Hepatocyte (in vitro differentiated cells): ENCODE measurements at regions not wholly inside any gene's neighbourhood (a gene's known extent, or its start where the extent isn't known, plus 50 kb on each side); places are given as distances from the start of the nearest gene placed in this dataset.

Experiments used
- DNase-seq: peaks from one replicate; pipeline ENCODE4 v3.0.0-alpha.2; 2016; ENCODE audit warnings: low spot score
- H2AFZ ChIP-seq: fragments of 200-600 bp; sonication (generic); 2 replicates; pipeline ENCODE4 v1.6.0; 2016; ENCODE audit warnings: antibody characterized with exemption, mild to moderate bottlenecking
- H3K27ac ChIP-seq: fragments of 200-600 bp; sonication (generic); 2 replicates; pipeline ENCODE4 v1.5.1; 2016; ENCODE audit warnings: mild to moderate bottlenecking
- H3K27me3 ChIP-seq: fragments of 200-600 bp; sonication (generic); 2 replicates; pipeline ENCODE4 v1.6.1; 2016
- H3K36me3 ChIP-seq: fragments of 200-600 bp; sonication (generic); replicated peaks from 2 replicates; pipeline ENCODE4 v1.5.1; 2016; ENCODE audit warnings: low read depth; ENCODE audit not compliant: insufficient read depth
- H3K4me1 ChIP-seq: fragments of 200-600 bp; sonication (generic); 2 replicates; pipeline ENCODE4 v1.5.1; 2016; ENCODE audit warnings: mild to moderate bottlenecking, moderate library complexity; ENCODE audit not compliant: insufficient read depth
- H3K4me2 ChIP-seq: fragments of 200-600 bp; sonication (generic); 2 replicates; pipeline ENCODE4 v1.6.0; 2016
- H3K4me3 ChIP-seq: fragments of 200-600 bp; sonication (generic); 2 replicates; pipeline ENCODE4 v1.5.1; 2016; ENCODE audit warnings: mild to moderate bottlenecking
- H3K79me2 ChIP-seq: fragments of 200-600 bp; sonication (generic); 2 replicates; pipeline ENCODE4 v1.6.0; 2017; ENCODE audit warnings: mild to moderate bottlenecking
- H3K9me2 ChIP-seq: fragments of 200-600 bp; sonication (generic); replicated peaks from 2 replicates; pipeline ENCODE4 v1.6.0; 2017; ENCODE audit warnings: mild to moderate bottlenecking; ENCODE audit not compliant: insufficient read depth
- H3K9me3 ChIP-seq: fragments of 200-600 bp; sonication (generic); 2 replicates; pipeline ENCODE4 v1.5.1; 2016; ENCODE audit warnings: low read depth, mild to moderate bottlenecking
- H4K20me1 ChIP-seq: fragments of 200-600 bp; sonication (generic); 2 replicates; pipeline ENCODE4 v1.6.0; 2016; ENCODE audit warnings: mild to moderate bottlenecking; ENCODE audit not compliant: insufficient read depth, poor library complexity, severe bottlenecking
- EZH2 ChIP-seq: fragments of 200-600 bp; sonication (generic); IDR thresholded peaks from 2 replicates; pipeline ENCODE4 v1.6.1; 2016; ENCODE audit warnings: antibody characterized with exemption, mild to moderate bottlenecking, borderline replicate concordance
- EZH2phosphoT487 ChIP-seq: fragments of 200-600 bp; sonication (generic); IDR thresholded peaks from one replicate; pipeline ENCODE4 v1.6.1; 2018; ENCODE audit warnings: antibody characterized with exemption, mild to moderate bottlenecking, low read depth, moderate library complexity; ENCODE audit not compliant: unreplicated experiment, severe bottlenecking
- WGBS: methylation state at CpG from one replicate; pipeline ENCODE4 v1.1.6; 2016; ENCODE audit warnings: low lambda C conversion rate; ENCODE audit errors: missing lambda C conversion rate; 5-methylcytosine and 5-hydroxymethylcytosine counted together
- TF ChIP-seq, protein P1 (sequence below): fragments of 200-600 bp; sonication (generic); IDR thresholded peaks from 2 replicates; pipeline ENCODE4 v1.5.1; 2016; ENCODE audit warnings: antibody characterized with exemption, mild to moderate bottlenecking; ENCODE audit not compliant: poor library complexity

DNA sequence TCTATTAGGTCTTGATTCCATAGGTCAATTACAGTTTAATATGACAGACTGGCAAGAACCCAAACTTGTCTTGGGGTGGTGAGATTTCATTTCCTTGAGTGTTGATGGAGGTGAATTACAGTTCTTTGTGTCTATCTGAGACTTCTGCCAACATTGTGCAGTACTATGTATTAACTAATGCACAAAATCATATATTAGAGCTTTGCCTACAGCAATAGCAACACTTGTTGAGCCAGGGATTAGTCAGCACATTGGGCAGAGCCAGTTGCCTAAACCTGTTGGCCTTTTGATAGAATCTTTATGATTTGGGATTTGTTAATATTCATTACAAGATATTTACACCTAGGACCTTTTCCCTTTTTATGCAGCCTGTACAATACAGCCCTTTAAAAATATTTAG, 135.3 kb upstream of the CENPW start:
- H3K4me3 ChIP-seq: no peak overlapping the region
- no peaks in the 10 kb centered on the region for H3K27me3 ChIP-seq
- H3K9me2 ChIP-seq: no peaks in the 10 kb centered on the region
- H3K79me2 ChIP-seq: no peaks in the 10 kb centered on the region
- H3K4me1 ChIP-seq: no peaks in the 10 kb centered on the region
- TF ChIP-seq EZH2phosphoT487: no peak
- TF ChIP-seq EZH2: no peak
- TF ChIP-seq, protein P1, sequence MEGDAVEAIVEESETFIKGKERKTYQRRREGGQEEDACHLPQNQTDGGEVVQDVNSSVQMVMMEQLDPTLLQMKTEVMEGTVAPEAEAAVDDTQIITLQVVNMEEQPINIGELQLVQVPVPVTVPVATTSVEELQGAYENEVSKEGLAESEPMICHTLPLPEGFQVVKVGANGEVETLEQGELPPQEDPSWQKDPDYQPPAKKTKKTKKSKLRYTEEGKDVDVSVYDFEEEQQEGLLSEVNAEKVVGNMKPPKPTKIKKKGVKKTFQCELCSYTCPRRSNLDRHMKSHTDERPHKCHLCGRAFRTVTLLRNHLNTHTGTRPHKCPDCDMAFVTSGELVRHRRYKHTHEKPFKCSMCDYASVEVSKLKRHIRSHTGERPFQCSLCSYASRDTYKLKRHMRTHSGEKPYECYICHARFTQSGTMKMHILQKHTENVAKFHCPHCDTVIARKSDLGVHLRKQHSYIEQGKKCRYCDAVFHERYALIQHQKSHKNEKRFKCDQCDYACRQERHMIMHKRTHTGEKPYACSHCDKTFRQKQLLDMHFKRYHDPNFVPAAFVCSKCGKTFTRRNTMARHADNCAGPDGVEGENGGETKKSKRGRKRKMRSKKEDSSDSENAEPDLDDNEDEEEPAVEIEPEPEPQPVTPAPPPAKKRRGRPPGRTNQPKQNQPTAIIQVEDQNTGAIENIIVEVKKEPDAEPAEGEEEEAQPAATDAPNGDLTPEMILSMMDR: no peak
- H3K4me2 ChIP-seq: no peak overlapping the region
- H4K20me1 ChIP-seq: no peaks in the 10 kb centered on the region
- no peak overlapping the region for H3K27ac ChIP-seq
- H2AFZ ChIP-seq: no peak overlapping the region
- no peaks in the 10 kb centered on the region for H3K36me3 ChIP-seq
- H3K9me3 ChIP-seq: no peaks in the 10 kb centered on the region
- DNase-seq: no peak

DNA sequence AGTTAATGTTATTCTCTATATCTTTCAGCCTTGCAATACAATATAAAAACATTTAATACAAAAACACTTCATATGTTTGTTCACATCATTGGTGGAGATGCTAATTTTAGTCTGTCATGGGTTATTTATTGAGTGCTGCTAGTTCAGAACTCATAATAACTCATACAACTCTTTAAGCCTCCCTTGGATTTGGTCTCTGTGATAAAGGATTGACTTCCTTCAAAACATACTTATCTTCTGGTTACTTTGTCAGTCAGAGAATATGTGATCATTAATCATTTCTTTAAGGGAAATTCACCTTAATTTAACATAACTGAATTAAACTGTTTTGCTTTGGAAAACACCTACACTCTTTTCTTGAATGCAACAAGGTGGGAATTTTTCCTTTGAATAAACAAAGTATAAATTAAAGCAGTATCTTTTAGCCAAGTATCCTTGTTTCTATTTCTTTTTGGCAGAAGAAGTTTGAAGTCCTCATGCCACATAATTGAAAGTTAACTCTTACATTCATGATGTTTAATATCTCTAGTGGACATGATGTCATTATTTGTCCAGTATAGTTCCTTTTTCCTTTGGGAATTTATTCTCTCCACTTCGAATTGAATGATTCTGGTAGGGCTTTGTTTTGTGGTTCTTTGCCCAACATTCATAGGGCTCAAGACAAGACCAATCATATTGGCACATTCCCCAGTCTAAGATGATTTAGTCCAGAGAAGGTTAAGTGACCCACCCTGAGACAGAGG, 133.2 kb upstream of the CENPW start:
- Histone ChIP-seq H2AFZ (no peak overlapping the region), H4K20me1 (no peaks in the 10 kb centered on the region), H3K9me3 (no peaks in the 10 kb centered on the region), H3K79me2 (no peaks in the 10 kb centered on the region), H3K27me3 (no peaks in the 10 kb centered on the region), H3K4me3 (no peak overlapping the region), H3K4me1 (no peaks in the 10 kb centered on the region), H3K4me2 (no peak overlapping the region), H3K36me3 (no peaks in the 10 kb centered on the region), H3K27ac (no peak overlapping the region), H3K9me2 (no peaks in the 10 kb centered on the region)
- no peak for TF ChIP-seq EZH2
- TF ChIP-seq EZH2phosphoT487: no peak
- TF ChIP-seq, protein P1: no peak
- DNase-seq: no peak
- 76% methylated on average over 1 of the region's 1 CpG for WGBS

DNA sequence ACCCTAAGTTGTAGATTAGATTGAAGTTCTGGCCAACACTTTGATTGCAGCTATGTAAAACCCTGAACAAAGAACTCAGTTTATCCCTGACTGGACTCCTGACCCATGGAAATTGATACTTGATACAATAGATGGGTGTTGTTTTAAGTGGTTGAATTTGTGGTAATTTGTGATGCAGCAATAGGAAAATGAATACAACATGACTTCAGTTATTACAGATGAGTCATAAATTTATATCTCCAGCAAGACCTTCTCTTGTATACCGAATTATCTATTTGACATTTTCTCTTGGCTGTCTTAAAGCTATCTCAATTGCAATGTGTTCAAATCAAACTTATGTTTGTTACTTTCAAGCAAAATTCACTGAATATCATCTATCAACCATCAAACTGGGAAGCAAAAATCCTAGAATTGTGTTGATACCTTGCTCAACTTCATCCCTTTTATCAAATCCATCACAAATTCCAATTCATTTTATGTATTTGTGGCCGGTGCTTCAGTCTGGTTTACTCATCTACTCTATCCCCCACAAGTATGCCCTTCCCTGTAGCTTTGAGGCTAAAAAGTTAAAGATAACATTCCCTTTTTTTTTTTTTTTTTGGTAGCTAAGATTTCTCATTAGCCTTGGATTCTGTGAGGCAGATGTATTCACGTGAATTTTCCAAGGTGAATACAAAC, 129.4 kb upstream of the CENPW start:
- H3K79me2 ChIP-seq: no peaks in the 10 kb centered on the region
- H3K4me1 ChIP-seq: no peaks in the 10 kb centered on the region
- H3K36me3 ChIP-seq: no peaks in the 10 kb centered on the region
- 79% methylated on average over 3 of the region's 3 CpGs for WGBS
- H3K27me3 ChIP-seq: no peaks in the 10 kb centered on the region
- no peak for DNase-seq
- H3K4me3 ChIP-seq: no peak overlapping the region
- H2AFZ ChIP-seq: no peak overlapping the region
- no peaks in the 10 kb centered on the region for H4K20me1 ChIP-seq
- H3K9me2 ChIP-seq: no peaks in the 10 kb centered on the region
- TF ChIP-seq, protein P1: no peak
- TF ChIP-seq EZH2phosphoT487: no peak
- no peak for TF ChIP-seq EZH2
- no peak overlapping the region for H3K4me2 ChIP-seq
- no peak overlapping the region for H3K27ac ChIP-seq
- H3K9me3 ChIP-seq: no peaks in the 10 kb centered on the region
